Endothelial cell of umbilical vein (primary cell): ENCODE measurements at regions not wholly inside any gene's neighbourhood (a gene's known extent, or its start where the extent isn't known, plus 50 kb on each side); places are given as distances from the start of the nearest gene placed in this dataset.

Experiments used
- BruUV-seq: library from RNA; stranded (reverse); fragments of 400-500 nt; replicated peaks from 2 replicates; lab custom pipeline; 2021; lab: Mats Ljungman, UMichigan
- CTCF ChIA-PET: fragments of 300-600, 350-600 bp; sonication (Branson Sonifier 250); formaldehyde crosslinking; loops from one replicate; lab custom pipeline; 2021; ENCODE audit warnings: antibody characterized with exemption, inconsistent platforms; lab: Charles Lee
- POLR2A ChIA-PET: fragments of 300-600, 350-600 bp; sonication (Branson Sonifier 250); formaldehyde crosslinking; loops from one replicate; lab custom pipeline; 2021; ENCODE audit warnings: antibody characterized with exemption, inconsistent platforms; lab: Charles Lee
- DNase-seq: peaks from one replicate; pipeline ENCODE4 v3.0.0-alpha.2; 2011; ENCODE audit warnings: low read depth, low spot score
- FAIRE-seq: peaks from 2 replicates; lab custom pipeline; 2011; peaks lifted over from hg19 to GRCh38; lab: Jason Lieb, UNC
- H2AFZ ChIP-seq: 2 replicates; pipeline ENCODE4 v1.6.0; 2012; ENCODE audit warnings: low read depth, low read length, control low read depth, inconsistent platforms
- H3K27ac ChIP-seq: 2 replicates; pipeline ENCODE4 v1.5.1; 2011; ENCODE audit warnings: low read depth, mild to moderate bottlenecking, control low read depth, low read length, moderate library complexity; ENCODE audit not compliant: insufficient read depth
- H3K27me3 ChIP-seq, 2 experiments: 2 replicates each; pipeline versions ENCODE4 v1.6.0 to v1.6.1; 2011; ENCODE audit warnings: low read length in 2 of 2, mixed read lengths in 1 of 2; ENCODE audit not compliant: control insufficient read depth in 2 of 2, insufficient read depth in 2 of 2
- H3K36me3 ChIP-seq, 2 experiments: 2 replicates in 1 of 2; 3 replicates in 1 of 2; pipeline ENCODE4 v1.5.1; 2011; ENCODE audit warnings: low read length in 2 of 2, mild to moderate bottlenecking in 1 of 2, moderate library complexity in 1 of 2; ENCODE audit not compliant: control insufficient read depth in 2 of 2, insufficient read depth in 2 of 2; ENCODE audit errors: extremely low read depth in 1 of 2
- H3K4me1 ChIP-seq: 3 replicates; pipeline ENCODE4 v1.5.1; 2011; ENCODE audit warnings: mild to moderate bottlenecking, low read length; ENCODE audit not compliant: control insufficient read depth, insufficient read depth; ENCODE audit errors: extremely low read depth
- H3K4me2 ChIP-seq: 2 replicates; pipeline ENCODE4 v1.6.1; 2011; ENCODE audit warnings: low read length, control low read depth, mixed read lengths; ENCODE audit not compliant: insufficient read depth
- H3K4me3 ChIP-seq, 3 experiments: fragments of 200-600 bp in 1 of 3; sonication (generic), shearing (Covaris generic) in 1 of 3; replicated peaks in 1 of 3; 2 replicates each; pipeline ENCODE4 v1.5.1; 2011 to 2016; ENCODE audit warnings: control low read depth in 3 of 3, low read length in 3 of 3, mild to moderate bottlenecking in 2 of 3, inconsistent platforms in 1 of 3, low read depth in 1 of 3, moderate library complexity in 1 of 3; ENCODE audit not compliant: insufficient read depth in 1 of 3
- H3K79me2 ChIP-seq: 2 replicates; pipeline ENCODE4 v1.6.0; 2012; ENCODE audit warnings: low read length, inconsistent platforms; ENCODE audit not compliant: control insufficient read depth, insufficient read depth
- H3K9ac ChIP-seq: replicated peaks from 2 replicates; pipeline ENCODE3; 2011; ENCODE audit warnings: low read length, control low read depth; ENCODE audit not compliant: insufficient read depth; ENCODE audit errors: extremely low read depth
- H3K9me1 ChIP-seq: replicated peaks from 3 replicates; pipeline ENCODE4 v1.6.0; 2011; ENCODE audit warnings: mild to moderate bottlenecking, low read length; ENCODE audit not compliant: control insufficient read depth, insufficient read depth; ENCODE audit errors: extremely low read depth
- H3K9me3 ChIP-seq: replicated peaks from 2 replicates; pipeline ENCODE4 v1.5.1; 2012; ENCODE audit warnings: low read length, inconsistent platforms; ENCODE audit not compliant: control insufficient read depth, insufficient read depth
- H4K20me1 ChIP-seq: replicated peaks from 2 replicates; pipeline ENCODE3; 2011; ENCODE audit warnings: mild to moderate bottlenecking, low read length; ENCODE audit not compliant: control insufficient read depth, insufficient read depth; ENCODE audit errors: extremely low read depth
- EZH2 ChIP-seq: IDR thresholded peaks from 2 replicates; pipeline ENCODE4 v1.6.1; 2012; ENCODE audit warnings: borderline replicate concordance, low read depth, mild to moderate bottlenecking, moderate library complexity, low read length, inconsistent platforms; ENCODE audit not compliant: severe bottlenecking
- FOS ChIP-seq: IDR thresholded peaks from 2 replicates; pipeline ENCODE4 v1.6.1; 2011; ENCODE audit warnings: mild to moderate bottlenecking, low read length, moderate library complexity, borderline replicate concordance; ENCODE audit not compliant: insufficient read depth
- GATA2 ChIP-seq: IDR thresholded peaks from 2 replicates; pipeline ENCODE4 v1.7.0; 2011; ENCODE audit warnings: low read depth, mild to moderate bottlenecking, moderate library complexity, mixed read lengths, low read length; ENCODE audit not compliant: insufficient read length, insufficient read depth
- JUN ChIP-seq: IDR thresholded peaks from 2 replicates; pipeline ENCODE4 v1.6.1; 2011; ENCODE audit warnings: borderline replicate concordance, low read depth; ENCODE audit not compliant: insufficient read length, insufficient read depth
- MYC ChIP-seq: IDR thresholded peaks from one replicate; pipeline ENCODE4 v1.6.1; 2011; ENCODE audit warnings: mild to moderate bottlenecking, low read depth, low read length
- POLR2A ChIP-seq: IDR thresholded peaks from 2 replicates; pipeline ENCODE4 v1.6.1; 2012; ENCODE audit warnings: low read depth, mild to moderate bottlenecking, control low read depth, low read length
- POLR2AphosphoS5 ChIP-seq: IDR thresholded peaks from 2 replicates; pipeline ENCODE4 v1.6.1; 2012; ENCODE audit warnings: low read depth, mild to moderate bottlenecking, control low read depth, low read length, moderate library complexity; ENCODE audit not compliant: insufficient read depth
- dilution Hi-C: fragments of 300-500 bp; cut with MboI; formaldehyde crosslinking; loops from one replicate; pipeline ENCODE4 v1.15.0; 2019; ENCODE audit warnings: low sequenced_read_pairs; ENCODE audit not compliant: extremely low pct_ligation_motif_present
- intact Hi-C: fragments of 100-400 bp; cut with micrococcal nuclease; formaldehyde crosslinking; loops from one replicate; pipeline ENCODE4 v1.10.0; 2022
- TF ChIP-seq, protein P1 (sequence below): IDR thresholded peaks from 2 replicates; pipeline ENCODE4 v1.6.1; 2011; ENCODE audit not compliant: insufficient read depth, insufficient read length
- TF ChIP-seq, protein P2 (sequence below), 2 donors: IDR thresholded peaks; 1 replicate in 1 of 2; 2 replicates in 1 of 2; pipeline ENCODE4 v1.5.1; 2011; ENCODE audit warnings: low read length in 2 of 2, mild to moderate bottlenecking in 2 of 2, moderate library complexity in 2 of 2, control low read depth in 1 of 2, inconsistent platforms in 1 of 2, low read depth in 1 of 2; ENCODE audit not compliant: insufficient read depth in 1 of 2; ENCODE audit errors: extremely low read depth in 1 of 2

DNA sequence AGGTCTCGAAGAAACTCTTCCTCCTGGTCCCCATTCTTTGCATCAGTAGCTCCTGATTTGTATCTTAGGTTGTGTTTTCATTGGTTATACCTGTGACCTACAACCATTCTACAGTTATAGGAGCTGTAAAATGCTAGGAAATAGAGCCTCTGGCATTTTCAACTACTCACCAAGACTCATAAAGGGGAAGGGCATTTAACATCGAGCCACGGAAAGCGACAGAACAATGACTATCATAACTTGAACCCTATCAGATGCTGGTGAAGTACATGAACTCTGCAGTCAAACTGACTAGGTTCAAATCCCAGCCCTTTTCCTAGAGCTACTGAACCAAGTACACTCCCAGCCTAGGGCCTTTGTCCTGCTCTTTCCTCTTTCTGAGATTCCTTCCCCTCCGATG is 588.0 kb downstream of the SOX6 start:
- DNase-seq: no peak
- ChIA-PET POLR2A (no interaction called here), CTCF (interaction anchor here (0.8 to 4.9 kb wide), 2 partner anchors 25 to 846 kb away, joined by 3 to 17 read pairs; no protein-coding TSS in a partner anchor)
- no peak overlapping the region for H3K4me2 ChIP-seq
- dilution Hi-C loops: no loop called here
- no peaks in the 10 kb centered on the region for H3K9me1 ChIP-seq
- peaks cover 0 to 1% of the 10 kb centered on the region in 2 experiments for H3K27me3 ChIP-seq
- no peaks in the 10 kb centered on the region for H3K36me3 ChIP-seq
- no peak overlapping the region for H2AFZ ChIP-seq
- no peaks in the 10 kb centered on the region for H4K20me1 ChIP-seq
- no peak overlapping the region for H3K4me3 ChIP-seq
- no peaks in the 10 kb centered on the region for H3K4me1 ChIP-seq
- intact Hi-C loops: no loop called here
- no peaks in the 10 kb centered on the region for H3K9me3 ChIP-seq
- BruUV-seq: no TSS peak
- no peak overlapping the region for H3K27ac ChIP-seq
- H3K79me2 ChIP-seq: no peaks in the 10 kb centered on the region
- no peak for TF ChIP-seq MYC
- TF ChIP-seq, protein P1, sequence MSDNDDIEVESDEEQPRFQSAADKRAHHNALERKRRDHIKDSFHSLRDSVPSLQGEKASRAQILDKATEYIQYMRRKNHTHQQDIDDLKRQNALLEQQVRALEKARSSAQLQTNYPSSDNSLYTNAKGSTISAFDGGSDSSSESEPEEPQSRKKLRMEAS: no peak
- TF ChIP-seq, protein P2, sequence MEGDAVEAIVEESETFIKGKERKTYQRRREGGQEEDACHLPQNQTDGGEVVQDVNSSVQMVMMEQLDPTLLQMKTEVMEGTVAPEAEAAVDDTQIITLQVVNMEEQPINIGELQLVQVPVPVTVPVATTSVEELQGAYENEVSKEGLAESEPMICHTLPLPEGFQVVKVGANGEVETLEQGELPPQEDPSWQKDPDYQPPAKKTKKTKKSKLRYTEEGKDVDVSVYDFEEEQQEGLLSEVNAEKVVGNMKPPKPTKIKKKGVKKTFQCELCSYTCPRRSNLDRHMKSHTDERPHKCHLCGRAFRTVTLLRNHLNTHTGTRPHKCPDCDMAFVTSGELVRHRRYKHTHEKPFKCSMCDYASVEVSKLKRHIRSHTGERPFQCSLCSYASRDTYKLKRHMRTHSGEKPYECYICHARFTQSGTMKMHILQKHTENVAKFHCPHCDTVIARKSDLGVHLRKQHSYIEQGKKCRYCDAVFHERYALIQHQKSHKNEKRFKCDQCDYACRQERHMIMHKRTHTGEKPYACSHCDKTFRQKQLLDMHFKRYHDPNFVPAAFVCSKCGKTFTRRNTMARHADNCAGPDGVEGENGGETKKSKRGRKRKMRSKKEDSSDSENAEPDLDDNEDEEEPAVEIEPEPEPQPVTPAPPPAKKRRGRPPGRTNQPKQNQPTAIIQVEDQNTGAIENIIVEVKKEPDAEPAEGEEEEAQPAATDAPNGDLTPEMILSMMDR (IDR thresholded peaks at IDR 0.05; ENCODE audit: extremely low read depth in 1 of 2, insufficient read depth in 1 of 2, low read depth in 1 of 2, low read length in 2 of 2): no peak
- no peak for TF ChIP-seq GATA2
- no peak for TF ChIP-seq POLR2AphosphoS5
- TF ChIP-seq EZH2: no peak
- TF ChIP-seq POLR2A: no peak
- TF ChIP-seq JUN: no peak
- no peak for TF ChIP-seq FOS
- H3K9ac ChIP-seq: no peak overlapping the region
- FAIRE-seq: no peak
